GM23338 (cell line): ENCODE measurements at regions not wholly inside any gene's neighbourhood (a gene's known extent, or its start where the extent isn't known, plus 50 kb on each side); places are given as distances from the start of the nearest gene placed in this dataset.

ENCODE experiments used
- ATAC-seq: fragments of 200-7000 bp; cut with Tn5 transposase; 3 replicates; pipeline ENCODE4 v1.9.1; 2020
- DNase-seq: peaks from one replicate; pipeline ENCODE4 v3.0.0-alpha.2; 2015; ENCODE audit warnings: low spot score
- H2AFZ ChIP-seq: fragments of 200-600 bp; sonication (generic); 2 replicates; pipeline ENCODE4 v1.8.0; 2016; ENCODE audit warnings: antibody characterized with exemption, mild to moderate bottlenecking, moderate library complexity
- H3F3A ChIP-seq: fragments of 200-600 bp; sonication (generic); replicated peaks from 2 replicates; pipeline ENCODE4 v1.8.0; 2017; ENCODE audit warnings: antibody characterized with exemption, mixed run types, low read depth
- H3K27ac ChIP-seq: fragments of 200-600 bp; sonication (generic); 2 replicates; pipeline ENCODE4 v1.6.1; 2016; ENCODE audit warnings: low read depth
- H3K27me3 ChIP-seq: fragments of 200-600 bp; sonication (generic); 2 replicates; pipeline ENCODE4 v1.8.0; 2016; ENCODE audit warnings: mild to moderate bottlenecking, mixed run types, moderate library complexity; ENCODE audit not compliant: insufficient read depth
- H3K36me3 ChIP-seq: fragments of 200-600 bp; sonication (generic); 2 replicates; pipeline ENCODE4 v1.8.0; 2016; ENCODE audit warnings: mild to moderate bottlenecking; ENCODE audit not compliant: insufficient read depth
- H3K4me1 ChIP-seq: fragments of 200-600 bp; sonication (generic); 2 replicates; pipeline ENCODE4 v1.8.0; 2016; ENCODE audit warnings: mild to moderate bottlenecking, moderate library complexity; ENCODE audit not compliant: insufficient read depth
- H3K4me2 ChIP-seq: fragments of 200-600 bp; sonication (generic); 2 replicates; pipeline ENCODE4 v1.7.1; 2017; ENCODE audit warnings: mixed run types
- H3K4me3 ChIP-seq: fragments of 200-600 bp; sonication (generic); 2 replicates; pipeline ENCODE4 v1.6.1; 2016; ENCODE audit warnings: mixed run types
- H3K79me2 ChIP-seq: fragments of 200-600 bp; sonication (generic); replicated peaks from 2 replicates; pipeline ENCODE4 v1.8.0; 2017; ENCODE audit warnings: mild to moderate bottlenecking; ENCODE audit not compliant: insufficient read depth
- H3K9me2 ChIP-seq: fragments of 200-600 bp; sonication (generic); 2 replicates; pipeline ENCODE4 v1.8.0; 2017; ENCODE audit not compliant: insufficient read depth
- H4K20me1 ChIP-seq: fragments of 200-600 bp; sonication (generic); replicated peaks from 2 replicates; pipeline ENCODE4 v1.8.0; 2017; ENCODE audit warnings: mild to moderate bottlenecking; ENCODE audit not compliant: insufficient read depth
- H3K27ac Mint-ChIP-seq: 2 replicates; pipeline ENCODE4 v1.8.0; 2020; ENCODE audit warnings: inconsistent platforms, mild to moderate bottlenecking, moderate library complexity, mixed read lengths
- H3K27me3 Mint-ChIP-seq: 3 replicates; pipeline ENCODE4 v1.8.0; 2022; ENCODE audit warnings: low read depth, mild to moderate bottlenecking, moderate library complexity, mixed read lengths, inconsistent platforms; ENCODE audit not compliant: insufficient read depth, poor library complexity
- H3K36me3 Mint-ChIP-seq: 3 replicates; pipeline ENCODE4 v1.8.0; 2021; ENCODE audit warnings: low read depth, mild to moderate bottlenecking, inconsistent platforms, moderate library complexity, mixed read lengths
- H3K4me1 Mint-ChIP-seq: 3 replicates; pipeline ENCODE4 v1.8.0; 2020; ENCODE audit warnings: mild to moderate bottlenecking, inconsistent platforms, mixed read lengths
- H3K4me3 Mint-ChIP-seq: 3 replicates; pipeline ENCODE4 v1.8.0; 2021; ENCODE audit warnings: moderate library complexity, mild to moderate bottlenecking, inconsistent platforms, mixed read lengths
- H3K9me3 Mint-ChIP-seq: 3 replicates; pipeline ENCODE4 v1.8.0; 2020; ENCODE audit warnings: moderate library complexity, mild to moderate bottlenecking, inconsistent platforms, mixed read lengths
- CREB1 ChIP-seq: fragments of 250-450 bp; sonication (Bioruptor Pico); IDR thresholded peaks from 2 replicates; pipeline ENCODE4 v1.5.0; 2020; ENCODE audit warnings: low read depth, mild to moderate bottlenecking, moderate library complexity
- CTCF ChIP-seq, 2 experiments: fragments of 200-600 bp in 1 of 2; sonication (generic) in 1 of 2; conservative IDR thresholded peaks; 2 replicates each; pipeline versions ENCODE4 v1.5.1 to v1.6.1; 2016 to 2017; ENCODE audit warnings: antibody characterized with exemption in 2 of 2, low read depth in 2 of 2, mild to moderate bottlenecking in 2 of 2, moderate library complexity in 1 of 2
- ETS1 ChIP-seq: IDR thresholded peaks from 2 replicates; pipeline ENCODE4 v1.6.1; 2016; ENCODE audit warnings: antibody characterized with exemption
- EZH2 ChIP-seq: fragments of 200-600 bp; sonication (generic); IDR thresholded peaks from one replicate; pipeline ENCODE4 v1.8.0; 2017; ENCODE audit warnings: antibody characterized with exemption, mild to moderate bottlenecking, low read depth; ENCODE audit not compliant: unreplicated experiment
- EZH2phosphoT487 ChIP-seq: fragments of 200-600 bp; sonication (generic); IDR thresholded peaks from one replicate; pipeline ENCODE4 v1.8.1; 2018; ENCODE audit warnings: antibody characterized with exemption; ENCODE audit not compliant: unreplicated experiment
- JUNB ChIP-seq: IDR thresholded peaks from one replicate; pipeline ENCODE4 v1.6.1; 2016; ENCODE audit warnings: antibody characterized with exemption; ENCODE audit not compliant: unreplicated experiment
- NANOG ChIP-seq: IDR thresholded peaks from 2 replicates; pipeline ENCODE4 v1.6.1; 2016; ENCODE audit warnings: antibody characterized with exemption, borderline replicate concordance
- POLR2AphosphoS5 ChIP-seq: IDR thresholded peaks from 2 replicates; pipeline ENCODE4 v1.6.1; 2016; ENCODE audit warnings: antibody characterized with exemption, low read depth
- REST ChIP-seq: IDR thresholded peaks from one replicate; pipeline ENCODE4 v1.6.1; 2018; ENCODE audit warnings: antibody characterized with exemption; ENCODE audit not compliant: unreplicated experiment
- STAT1 ChIP-seq: IDR thresholded peaks from one replicate; pipeline ENCODE4 v1.6.1; 2016; ENCODE audit warnings: antibody characterized with exemption; ENCODE audit not compliant: unreplicated experiment
- ZNF114 ChIP-seq: fragments of 250-450 bp; sonication (Bioruptor Pico); IDR thresholded peaks from 2 replicates; pipeline ENCODE4 v1.5.0; 2020; ENCODE audit warnings: mild to moderate bottlenecking, moderate library complexity
- ZNF331 ChIP-seq: fragments of 250-450 bp; sonication (Bioruptor Pico); IDR thresholded peaks from 2 replicates; pipeline ENCODE4 v1.5.0; 2020; ENCODE audit warnings: low read depth, mild to moderate bottlenecking, moderate library complexity
- ZNF462 ChIP-seq: fragments of 250-450 bp; sonication (Bioruptor Pico); IDR thresholded peaks from 2 replicates; pipeline ENCODE4 v1.5.0; 2020; ENCODE audit warnings: mild to moderate bottlenecking, moderate library complexity

GRCh38 chr5:152181461-152181860 lies 223.6 kb downstream of the NMUR2 start:
- no peak for ATAC-seq
- Histone ChIP-seq H3K4me2 (no peak overlapping the region), H3K9me2 (peaks cover 11% of the 10 kb centered on the region; the same call in 1 of the 2 replicates), H3K27me3 (no peaks in the 10 kb centered on the region), H3K4me1 (peaks cover 32% of the 10 kb centered on the region), H3K79me2 (no peaks in the 10 kb centered on the region), H2AFZ (no peak overlapping the region), H3F3A (no peaks in the 10 kb centered on the region), H3K36me3 (peaks cover 9% of the 10 kb centered on the region; the same call in 1 of the 2 replicates), H3K4me3 (no peak overlapping the region), H3K27ac (no peak overlapping the region), H4K20me1 (no peaks in the 10 kb centered on the region)
- H3K36me3 Mint-ChIP-seq, result peaks cover 29% of the 10 kb centered on the region; the same call in 2 of the 3 replicates
- H3K4me1 Mint-ChIP-seq, result peaks cover 22% of the 10 kb centered on the region
- no peaks in the 10 kb centered on the region for H3K27me3 Mint-ChIP-seq
- no peak for TF ChIP-seq ZNF462
- no peak for TF ChIP-seq CREB1
- no peak for TF ChIP-seq STAT1
- no peak for TF ChIP-seq EZH2
- TF ChIP-seq ZNF331, result no peak
- TF ChIP-seq ZNF114 (CRISPR knock-in tag), result no peak
- TF ChIP-seq EZH2phosphoT487, result no peak
- no peak for TF ChIP-seq CTCF (conservative IDR thresholded peaks at IDR 0.05; ENCODE audit: low read depth in 2 of 2)
- TF ChIP-seq REST, result no peak
- TF ChIP-seq ETS1, result no peak
- no peak for TF ChIP-seq POLR2AphosphoS5
- no peak for TF ChIP-seq NANOG
- TF ChIP-seq JUNB, result no peak
- peaks cover 32% of the 10 kb centered on the region for H3K9me3 Mint-ChIP-seq
- H3K4me3 Mint-ChIP-seq, result no peak overlapping the region
- H3K27ac Mint-ChIP-seq, result no peak overlapping the region
- DNase-seq, result no peak
